GM21723 (cell line): ENCODE measurements at regions not wholly inside any gene's neighbourhood (a gene's known extent, or its start where the extent isn't known, plus 50 kb on each side); places are given as distances from the start of the nearest gene placed in this dataset.

ENCODE experiments used
- ATAC-seq: cut with Tn5 transposase; IDR thresholded peaks from one replicate; pipeline ENCODE4 v1.9.1; 2021; ENCODE audit warnings: mild to moderate bottlenecking, moderate library complexity; ENCODE audit not compliant: unreplicated experiment

DNA sequence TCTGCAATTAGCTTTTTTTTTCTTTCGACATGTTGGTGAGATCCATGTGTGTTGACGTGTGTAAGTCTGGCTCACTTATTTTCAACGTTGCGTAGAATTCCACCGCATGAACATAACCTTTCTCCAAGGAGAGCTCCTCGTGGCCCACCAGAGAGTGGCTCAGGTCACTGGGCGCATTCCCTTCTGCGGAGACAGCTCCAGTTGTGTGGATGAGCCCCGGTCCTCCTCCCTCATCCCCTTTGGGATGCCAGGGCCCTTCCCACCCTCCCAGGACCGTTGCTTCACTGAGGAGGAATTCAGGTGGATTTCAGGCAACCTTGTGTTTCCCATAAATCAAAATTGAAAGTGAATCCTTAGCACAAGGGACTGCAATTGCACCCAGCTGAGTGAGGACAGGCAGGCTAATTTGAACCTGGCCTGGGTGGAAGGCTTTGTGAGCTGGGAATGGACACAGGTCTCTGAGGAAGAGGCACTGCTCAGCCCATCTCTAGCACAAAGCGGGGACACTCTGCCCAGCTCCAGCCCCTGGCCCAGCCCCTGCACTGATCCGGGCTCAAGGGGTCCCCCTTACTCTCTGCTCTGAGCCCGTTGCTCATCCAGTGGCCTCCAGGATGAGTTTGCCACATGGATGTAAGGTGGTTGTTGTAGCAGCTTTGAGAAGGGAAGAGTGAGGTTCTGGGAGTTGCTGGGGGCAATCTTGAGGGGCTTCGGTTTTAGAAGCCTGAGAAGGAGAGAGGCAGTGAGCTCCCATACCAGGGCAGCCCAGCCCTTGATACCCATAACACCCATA lies 57.8 kb upstream of the HAAO start:
- ATAC-seq, result no peak

DNA sequence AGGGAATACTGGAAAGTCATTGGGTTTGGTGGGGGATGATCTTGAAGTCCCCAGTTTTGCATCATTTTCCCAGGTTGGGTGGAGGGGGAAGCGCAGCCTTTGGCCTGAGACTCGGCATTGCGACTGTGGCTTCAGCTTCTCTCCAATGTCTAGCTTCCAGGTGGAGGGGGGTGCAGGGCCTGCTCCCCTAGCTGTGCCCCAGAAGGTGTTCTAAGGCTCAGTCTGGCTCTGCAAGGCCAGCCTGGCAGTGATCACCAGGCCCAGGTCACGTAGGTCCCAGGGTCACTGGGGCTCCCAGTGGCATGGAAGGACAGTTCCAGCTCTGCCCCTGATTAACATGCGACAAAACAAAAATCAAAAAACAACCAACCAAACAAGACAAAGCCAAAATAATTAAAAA lies 56.9 kb upstream of the HAAO start:
- no peak for ATAC-seq

DNA sequence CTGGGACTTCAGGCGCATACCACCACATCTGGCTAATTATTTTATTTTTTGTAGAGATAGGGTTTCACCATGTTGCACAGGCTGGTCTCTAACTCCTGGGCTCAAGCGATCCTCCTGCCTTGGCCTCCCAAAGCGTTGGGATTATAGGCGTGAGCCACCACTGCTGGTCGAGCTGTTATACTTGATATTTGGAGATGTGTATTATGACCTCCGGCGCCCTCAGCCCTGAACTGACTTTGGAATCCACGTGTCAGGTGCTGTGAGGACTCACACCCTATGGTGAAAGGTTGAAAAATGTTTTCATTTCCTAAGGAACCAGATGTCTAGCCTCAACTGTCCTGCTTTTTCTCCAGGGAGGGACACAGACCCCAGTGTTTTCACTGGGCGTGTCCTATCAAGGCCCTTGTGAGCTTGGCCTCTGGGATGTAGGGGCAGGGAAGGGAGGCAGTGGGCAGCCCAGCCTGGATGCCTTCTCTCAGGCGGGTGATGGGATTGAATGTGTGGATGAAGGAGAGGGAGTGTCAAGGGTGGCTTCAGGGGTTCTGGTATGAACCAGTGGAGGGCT lies 56.4 kb upstream of the HAAO start:
- no peak for ATAC-seq

DNA sequence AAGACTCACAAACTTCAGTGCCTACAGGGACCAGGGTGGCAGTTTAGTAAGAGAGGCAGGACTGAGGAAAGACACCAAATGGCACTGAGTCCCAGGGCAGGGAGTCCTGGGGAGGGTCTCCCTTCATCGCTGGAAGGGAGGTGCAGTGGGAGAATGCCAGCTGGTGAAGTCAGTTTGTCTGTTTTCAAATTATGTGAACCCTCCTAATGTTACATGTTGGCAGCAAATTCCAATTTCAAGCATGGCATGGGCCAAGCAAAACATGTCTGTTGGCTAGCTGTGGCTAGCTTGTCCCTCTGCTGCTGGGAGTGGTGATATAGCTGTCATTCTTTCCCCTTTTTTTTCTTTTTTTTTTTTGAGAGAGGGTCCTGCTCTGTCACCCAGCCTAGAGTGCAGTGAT lies 55.9 kb upstream of the HAAO start:
- ATAC-seq, result no peak

DNA sequence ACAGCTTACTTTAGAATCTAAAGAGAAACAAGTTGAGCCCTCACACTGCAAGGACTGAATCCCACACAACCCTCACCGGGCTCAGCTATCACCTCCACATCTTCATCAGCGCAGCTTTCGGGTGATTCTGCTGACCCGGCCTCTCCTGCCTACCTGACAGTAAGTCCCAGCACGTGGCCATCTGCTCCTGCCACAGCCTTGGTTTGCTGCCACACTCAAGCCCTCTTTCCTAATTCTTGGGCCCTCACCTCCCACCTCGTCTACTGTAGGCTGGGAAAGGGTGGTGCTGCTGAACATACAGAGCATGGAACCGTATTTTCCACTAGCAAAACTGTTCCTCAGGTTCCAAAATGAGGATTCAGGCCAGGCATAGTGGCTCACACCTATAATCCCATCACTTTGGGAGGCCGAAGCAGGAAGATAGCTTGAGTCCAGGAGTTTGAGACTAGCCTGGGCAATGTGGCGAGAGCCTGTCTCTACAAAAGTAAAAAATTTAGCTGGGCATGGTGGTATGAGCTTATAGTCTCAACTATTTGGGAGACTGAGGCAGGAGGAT lies 55.3 kb upstream of the HAAO start:
- ATAC-seq, result no peak

DNA sequence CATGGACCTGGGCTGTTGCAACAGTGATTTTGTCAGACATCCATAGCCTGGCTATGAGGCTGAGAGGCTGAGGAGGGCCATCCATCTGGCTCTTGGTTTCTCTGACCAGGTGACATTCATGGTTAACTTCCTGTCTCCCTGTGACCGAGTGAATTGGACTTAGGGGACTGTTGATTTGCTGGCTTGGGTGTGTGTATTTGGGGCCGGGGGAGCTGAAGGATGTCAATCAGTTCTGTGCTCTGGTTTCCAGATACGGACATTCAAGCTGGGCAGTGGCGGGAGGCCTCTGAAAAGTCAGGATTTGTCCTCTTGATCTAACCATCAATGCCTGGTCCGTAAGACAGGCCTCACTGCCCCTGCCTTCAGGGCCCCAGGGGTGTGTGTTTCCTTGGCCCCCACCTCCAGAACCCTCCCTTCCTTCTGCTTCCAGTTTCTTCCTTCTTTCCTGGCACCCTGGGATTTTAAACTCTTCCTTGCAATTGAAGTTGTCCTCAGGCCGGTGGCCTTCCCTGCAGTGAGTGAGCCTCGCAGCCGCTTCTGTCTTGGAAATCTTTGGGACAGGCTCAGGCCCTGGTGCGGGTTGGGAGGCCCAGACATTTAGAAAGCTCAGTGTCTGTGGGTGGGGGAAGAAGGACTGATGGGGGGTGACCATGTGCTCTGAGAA lies 54.7 kb upstream of the HAAO start:
- no peak for ATAC-seq

DNA sequence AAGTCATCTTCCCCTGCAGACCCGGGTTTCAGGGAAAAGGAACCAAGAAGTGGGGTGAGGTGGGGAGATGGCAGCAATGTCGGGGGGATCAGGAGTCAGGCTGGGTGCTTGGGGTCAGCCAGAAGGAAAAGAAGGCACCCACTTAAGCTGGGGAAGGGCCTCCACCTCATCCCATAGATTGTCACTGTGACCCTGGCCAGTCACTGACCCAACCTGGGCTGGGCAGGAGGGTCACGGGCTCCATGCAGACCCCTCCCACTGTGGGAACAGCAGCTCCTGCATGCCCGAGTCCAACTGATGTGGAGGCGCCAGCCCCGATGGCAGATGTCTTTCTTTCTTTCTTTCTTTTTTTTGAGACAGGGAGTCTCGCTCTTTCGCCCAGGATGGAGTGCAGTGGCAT lies 53.6 kb upstream of the HAAO start:
- ATAC-seq, result no peak

DNA sequence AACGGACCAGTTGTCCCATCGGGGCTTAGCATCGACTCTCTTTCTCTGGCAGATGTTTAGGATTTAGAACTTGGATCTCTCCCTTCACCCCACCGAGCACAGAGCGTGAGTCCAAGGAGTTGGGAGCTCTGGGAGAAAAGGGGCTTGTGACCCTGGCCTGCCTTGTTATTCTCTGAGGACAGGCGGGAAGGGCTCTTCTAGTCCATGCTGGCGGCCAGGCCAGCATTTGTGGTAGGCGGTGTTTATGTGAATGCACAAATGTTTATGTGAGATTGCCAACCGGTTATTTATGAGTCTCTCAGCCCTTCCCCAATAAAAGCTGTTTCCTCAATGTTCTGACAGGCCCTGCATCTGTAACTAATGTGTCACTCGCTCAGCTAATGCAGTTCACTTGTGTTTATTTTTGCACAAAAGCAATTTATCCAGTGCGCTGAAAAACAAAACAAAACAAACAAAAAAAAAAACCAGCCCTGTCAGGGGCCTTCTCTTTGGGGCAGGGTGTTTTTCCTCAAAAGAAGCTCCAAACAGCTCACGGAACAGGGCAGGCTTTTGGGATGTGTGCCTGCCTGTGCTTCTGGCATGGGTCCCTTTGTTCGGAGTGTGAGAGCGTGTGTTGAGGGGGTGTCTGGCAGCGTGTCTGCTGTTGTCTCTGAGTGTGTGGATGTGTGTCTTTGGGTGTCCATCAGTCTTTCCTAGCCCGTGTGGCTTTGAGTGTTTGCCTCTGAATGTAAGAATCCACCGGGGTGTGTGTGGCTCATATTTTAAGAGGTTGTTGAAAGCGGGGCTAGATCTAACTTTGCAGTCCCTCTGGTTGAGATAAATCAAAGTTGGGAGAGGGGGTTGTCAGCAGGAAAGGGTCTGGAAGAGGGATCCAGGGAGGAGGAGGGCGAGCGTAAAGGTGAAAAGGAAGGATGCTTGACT lies 52.8 kb upstream of the HAAO start:
- no peak for ATAC-seq

DNA sequence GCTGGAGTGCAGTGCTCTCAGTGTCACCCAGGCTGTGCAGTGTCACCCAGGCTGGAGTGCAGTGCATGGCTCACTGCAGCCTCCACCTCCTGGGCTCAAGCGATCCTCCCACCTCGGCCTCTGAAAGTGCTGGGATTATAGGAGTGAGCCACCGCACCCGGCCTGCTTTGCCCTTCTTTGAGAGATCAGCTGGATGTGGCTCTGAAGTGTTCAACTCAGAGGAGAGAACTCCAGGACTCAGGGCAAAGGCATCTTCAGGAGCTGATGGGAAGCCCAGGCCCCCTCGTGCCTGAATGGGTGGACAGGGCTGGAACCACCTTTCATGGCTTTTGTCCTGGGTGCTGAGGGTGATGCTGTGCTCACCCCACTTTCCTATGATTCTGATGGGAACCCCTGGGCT lies 52.0 kb upstream of the HAAO start:
- ATAC-seq, result no peak

DNA sequence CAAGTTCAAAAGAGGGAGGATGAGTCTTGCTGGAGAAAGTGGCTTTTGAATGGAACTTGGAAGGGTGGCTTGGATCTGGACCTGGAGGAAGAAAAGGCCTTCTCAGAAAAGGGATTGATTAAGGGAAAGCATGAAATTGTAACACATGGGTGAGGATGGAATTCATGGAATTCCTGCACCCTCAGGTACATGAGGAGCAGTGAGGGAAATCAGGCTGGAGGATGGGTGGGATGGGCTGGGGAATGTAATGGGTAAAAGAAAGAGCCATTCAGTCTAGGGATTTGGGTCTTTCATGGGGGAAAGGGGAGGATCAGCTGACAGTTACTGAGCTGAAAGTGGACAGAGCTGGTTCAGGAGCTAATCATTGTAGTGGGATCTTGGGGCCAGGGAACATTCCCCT lies 51.2 kb upstream of the HAAO start:
- ATAC-seq, result no peak

DNA sequence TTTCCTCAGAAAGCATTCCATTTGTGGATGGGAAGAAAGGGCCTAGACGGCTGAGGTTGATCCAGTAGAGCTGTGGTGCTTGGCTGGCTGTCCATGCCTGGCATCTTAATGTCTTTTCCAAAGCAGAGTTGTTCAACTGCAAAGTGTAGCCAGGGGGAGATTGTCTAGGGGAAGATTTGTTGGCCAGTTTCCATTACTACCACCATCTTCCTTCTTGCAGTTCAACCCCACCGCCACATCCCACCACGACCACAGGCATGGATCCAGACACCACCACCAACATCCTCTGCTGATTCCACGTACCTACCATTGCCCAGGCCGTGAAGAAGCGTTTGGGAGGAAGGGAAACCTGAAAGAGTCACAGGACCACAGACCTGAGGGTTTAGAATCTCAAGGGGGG lies 50.7 kb upstream of the HAAO start:
- ATAC-seq, result no peak

DNA sequence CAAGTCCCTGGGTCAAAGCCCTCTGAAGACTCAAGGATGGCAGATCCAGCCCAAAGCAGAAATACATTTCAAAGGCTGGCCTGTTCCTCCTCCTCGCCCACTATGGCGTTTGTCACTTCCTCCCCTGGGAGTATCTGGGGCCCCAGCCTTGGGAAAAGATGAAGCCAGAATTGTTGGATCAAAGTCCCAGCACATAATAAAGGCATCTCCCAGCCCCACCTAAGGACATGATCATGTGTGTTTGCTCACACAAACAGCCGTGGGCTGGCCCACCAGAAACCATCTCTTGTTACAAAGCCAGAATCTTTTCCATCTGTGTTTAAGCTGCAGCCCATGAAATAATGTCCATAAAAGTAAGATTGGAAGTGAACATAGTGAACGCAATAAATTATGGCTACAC lies 50.1 kb upstream of the HAAO start:
- ATAC-seq, result no peak
